Natural killer cell treated with Interleukin-12 subunit alpha and Interleukin-12 subunit beta and Interleukin-15 and Interleukin-18, amount 100 ng/mL, for 72 hours (primary cell): ENCODE measurements at regions not wholly inside any gene's neighbourhood (a gene's known extent, or its start where the extent isn't known, plus 50 kb on each side); places are given as distances from the start of the nearest gene placed in this dataset.

Experiments used
- ATAC-seq, 2 donors: fragments of 150-1000 bp; cut with Tn5 transposase in 1 of 2; sonication (Bioruptor Pico), chemical (Tn5 transposase) in 1 of 2; 2 replicates each; pipeline ENCODE4 v1.10.0; 2021
- DNase-seq: peaks from one replicate; pipeline ENCODE4 v3.0.0; 2022; ENCODE audit warnings: low spot score
- H3K27ac Mint-ChIP-seq, 2 donors: 1 replicate in 1 of 2; 2 replicates in 1 of 2; pipeline ENCODE4 v1.8.0; 2022; ENCODE audit warnings: mixed read lengths in 2 of 2, mild to moderate bottlenecking in 1 of 2, moderate library complexity in 1 of 2
- H3K27me3 Mint-ChIP-seq, 2 donors: 1 replicate in 1 of 2; 2 replicates in 1 of 2; pipeline ENCODE4 v1.8.0; 2022; ENCODE audit warnings: mixed read lengths in 2 of 2
- H3K36me3 Mint-ChIP-seq: one replicate; pipeline ENCODE4 v1.8.0; 2022; ENCODE audit warnings: mixed read lengths
- H3K4me1 Mint-ChIP-seq, 2 donors: 1 replicate in 1 of 2; 2 replicates in 1 of 2; pipeline ENCODE4 v1.8.0; 2022; ENCODE audit warnings: low read depth in 2 of 2, mixed read lengths in 2 of 2, mild to moderate bottlenecking in 1 of 2
- H3K4me3 Mint-ChIP-seq: one replicate; pipeline ENCODE4 v1.8.0; 2022; ENCODE audit warnings: mixed read lengths
- H3K9me3 Mint-ChIP-seq: 2 replicates; pipeline ENCODE4 v1.8.0; 2022; ENCODE audit warnings: mixed read lengths

DNA sequence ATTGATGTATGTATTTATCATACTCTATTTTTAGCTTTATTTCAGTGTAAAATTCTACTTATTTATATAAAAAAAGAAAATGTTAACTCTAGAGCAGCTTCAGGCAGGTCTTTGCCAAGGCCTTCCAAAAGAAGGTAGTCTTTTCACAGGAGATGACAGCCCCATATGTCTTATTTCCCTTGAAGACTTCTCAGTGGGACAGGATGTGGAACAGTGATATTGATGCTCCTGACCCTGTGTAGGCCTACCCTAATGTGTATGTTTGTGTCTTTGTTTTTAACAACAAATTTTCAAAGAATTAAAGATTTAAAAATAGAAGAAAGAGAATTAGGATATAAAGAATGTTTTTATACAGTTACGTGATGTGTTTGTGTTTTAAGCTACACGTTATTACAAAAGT lies 1593.6 kb downstream of the AMY1C start:
- no peak for ATAC-seq
- DNase-seq: no peak
- Mint-ChIP-seq H3K9me3 (peaks cover 19% of the 10 kb centered on the region), H3K36me3 (peaks cover 7% of the 10 kb centered on the region), H3K27me3 (no peaks in the 10 kb centered on the region), H3K4me1 (no peaks in the 10 kb centered on the region), H3K4me3 (no peak overlapping the region), H3K27ac (no peak overlapping the region)

DNA sequence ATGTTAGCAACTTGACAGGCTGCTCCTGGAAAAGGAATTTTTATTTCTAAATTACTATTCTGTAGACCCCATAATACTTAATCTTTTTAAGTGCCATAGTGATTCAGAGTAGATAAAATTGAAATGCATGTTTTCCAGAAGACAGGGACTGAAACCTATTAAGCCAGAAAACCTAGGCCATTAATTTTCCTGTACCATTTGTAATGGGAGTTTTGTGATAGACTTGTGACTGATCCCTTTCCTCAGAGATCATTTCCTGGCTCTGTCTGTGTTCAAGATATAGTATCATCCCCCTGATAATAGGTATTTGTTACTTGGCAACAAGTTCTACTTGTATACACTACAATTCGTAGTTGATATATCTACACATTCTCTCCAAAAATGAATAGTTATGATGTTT lies 1609.8 kb downstream of the AMY1C start:
- ATAC-seq (no peak), DNase-seq (no peak)
- no peak overlapping the region for H3K4me3 Mint-ChIP-seq
- peaks cover 9% of the 10 kb centered on the region for H3K9me3 Mint-ChIP-seq
- H3K4me1 Mint-ChIP-seq: no peaks in the 10 kb centered on the region
- H3K27ac Mint-ChIP-seq: no peak overlapping the region
- no peaks in the 10 kb centered on the region for H3K27me3 Mint-ChIP-seq
- H3K36me3 Mint-ChIP-seq: no peaks in the 10 kb centered on the region

DNA sequence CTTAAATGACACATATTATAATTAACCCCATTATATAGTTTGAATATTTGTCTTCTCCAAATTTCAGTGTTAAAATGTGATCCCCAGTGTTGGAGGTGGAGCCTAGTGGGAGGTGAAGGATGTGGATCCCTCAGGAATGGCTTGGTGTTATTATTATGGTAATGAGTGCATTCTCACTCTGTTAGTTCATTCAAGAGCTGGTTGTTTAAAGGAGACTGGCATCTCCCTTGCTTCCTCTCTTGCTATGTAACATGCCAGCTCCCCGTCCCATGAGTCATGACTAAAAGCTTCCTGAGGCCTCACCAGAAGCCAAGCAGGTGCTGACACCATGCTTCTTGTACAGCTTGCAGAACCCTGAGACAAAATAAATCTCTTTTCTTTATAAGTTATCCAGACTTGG lies 1612.7 kb downstream of the AMY1C start:
- no peak for DNase-seq
- no peaks in the 10 kb centered on the region for H3K4me1 Mint-ChIP-seq
- ATAC-seq: no peak
- H3K27me3 Mint-ChIP-seq: no peaks in the 10 kb centered on the region
- no peak overlapping the region for H3K27ac Mint-ChIP-seq
- H3K9me3 Mint-ChIP-seq: peaks cover 10% of the 10 kb centered on the region
- no peaks in the 10 kb centered on the region for H3K36me3 Mint-ChIP-seq
- no peak overlapping the region for H3K4me3 Mint-ChIP-seq

DNA sequence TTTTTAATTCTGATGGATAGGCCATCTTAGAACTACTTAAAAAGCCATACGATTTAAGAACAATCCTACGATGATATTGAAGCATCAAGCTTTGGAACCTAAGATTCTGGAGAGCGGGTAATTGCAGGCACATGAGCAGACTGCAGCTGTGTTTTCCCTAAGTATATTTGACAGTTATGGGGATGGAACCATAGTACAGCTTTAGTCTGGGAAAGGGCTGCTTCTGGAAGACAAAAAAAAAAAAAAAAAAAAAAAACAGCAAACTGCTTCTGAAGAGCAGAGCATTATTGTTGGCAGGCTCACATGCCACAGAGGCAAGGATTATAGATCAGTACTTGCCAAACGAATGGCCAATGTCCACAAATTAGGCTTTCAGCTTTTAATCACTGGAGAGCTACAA lies 1618.7 kb downstream of the AMY1C start:
- Mint-ChIP-seq H3K4me1 (no peaks in the 10 kb centered on the region), H3K27me3 (no peaks in the 10 kb centered on the region), H3K36me3 (peaks cover 6% of the 10 kb centered on the region), H3K27ac (no peak overlapping the region), H3K9me3 (peaks cover 13% of the 10 kb centered on the region), H3K4me3 (no peak overlapping the region)
- ATAC-seq (no peak), DNase-seq (no peak)

DNA sequence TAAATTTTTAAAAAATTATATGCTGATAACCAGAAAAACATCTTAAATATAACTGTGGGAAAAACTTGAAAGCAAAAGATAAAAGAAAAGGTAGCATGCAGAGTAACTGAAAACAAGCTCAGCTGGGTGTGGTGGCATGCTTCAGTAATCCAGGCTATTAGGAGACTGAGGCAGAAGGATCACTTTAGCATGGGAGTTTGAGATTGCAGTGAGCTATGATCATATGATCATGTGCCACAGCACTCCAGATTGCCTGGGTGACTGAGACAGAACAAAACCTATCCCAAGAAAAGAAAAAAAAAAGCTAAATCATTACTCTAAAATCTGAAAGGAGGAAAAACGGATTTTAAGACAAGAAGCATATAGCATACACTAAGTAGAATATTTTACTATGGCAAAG lies 1624.0 kb downstream of the AMY1C start:
- no peak overlapping the region for H3K27ac Mint-ChIP-seq

DNA sequence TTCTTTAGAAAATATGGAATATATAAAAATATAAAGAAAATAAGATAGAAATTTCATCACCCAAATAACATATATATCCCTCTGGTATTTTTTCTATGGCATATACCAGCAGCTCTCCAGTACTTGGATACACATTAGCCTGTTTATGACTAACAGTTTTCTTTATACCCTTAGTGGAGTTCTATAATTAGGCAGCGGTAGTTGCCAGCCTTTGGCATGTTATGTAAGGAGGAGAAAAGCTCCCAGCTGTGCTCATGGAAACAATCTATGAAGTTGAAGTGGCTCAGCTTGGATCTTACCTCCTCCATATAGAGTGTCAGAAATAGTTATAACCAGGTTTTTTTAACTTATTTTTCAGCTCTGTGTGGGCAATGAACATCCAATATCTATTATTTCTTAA lies 1636.8 kb downstream of the AMY1C start:
- H3K27me3 Mint-ChIP-seq: no peaks in the 10 kb centered on the region
- DNase-seq (no peak), ATAC-seq (no peak)
- H3K4me1 Mint-ChIP-seq: no peaks in the 10 kb centered on the region
- H3K36me3 Mint-ChIP-seq: no peaks in the 10 kb centered on the region
- H3K9me3 Mint-ChIP-seq: peaks cover 21% of the 10 kb centered on the region
- H3K4me3 Mint-ChIP-seq: no peak overlapping the region
- no peak overlapping the region for H3K27ac Mint-ChIP-seq

More for the DNA sequence above, 1624.0 kb downstream of the AMY1C start:
- no peaks in the 10 kb centered on the region for H3K27me3 Mint-ChIP-seq
- H3K36me3 Mint-ChIP-seq: peaks cover 6% of the 10 kb centered on the region
- no peaks in the 10 kb centered on the region for H3K4me1 Mint-ChIP-seq
- H3K9me3 Mint-ChIP-seq: peaks cover 8% of the 10 kb centered on the region
- ATAC-seq: no peak
- H3K4me3 Mint-ChIP-seq: no peak overlapping the region
- no peak for DNase-seq

DNA sequence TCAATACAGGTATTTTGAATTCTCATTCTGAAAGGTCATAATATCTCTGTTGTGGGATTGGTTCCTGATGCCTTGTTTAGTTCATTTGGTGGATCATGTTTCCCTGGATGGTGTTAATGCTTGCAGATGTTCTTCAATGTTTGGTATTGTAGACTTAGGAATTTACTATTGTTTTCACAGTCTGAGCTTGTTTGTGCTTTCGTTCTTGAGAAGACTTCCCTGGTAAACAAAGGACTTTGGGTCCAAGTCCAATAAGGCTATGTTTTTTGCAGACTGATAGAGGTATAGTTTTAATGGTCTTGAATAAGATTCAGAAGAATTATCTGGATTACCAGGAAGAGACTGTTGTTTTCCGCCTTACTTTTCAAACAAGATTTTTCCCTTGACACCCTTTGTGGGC lies 1646.3 kb downstream of the AMY1C start:
- no peaks in the 10 kb centered on the region for H3K27me3 Mint-ChIP-seq
- no peaks in the 10 kb centered on the region for H3K4me1 Mint-ChIP-seq
- DNase-seq: no peak
- ATAC-seq: no peak
- H3K36me3 Mint-ChIP-seq: no peaks in the 10 kb centered on the region
- H3K4me3 Mint-ChIP-seq: no peak overlapping the region
- no peak overlapping the region for H3K27ac Mint-ChIP-seq
- H3K9me3 Mint-ChIP-seq: peaks cover 17% of the 10 kb centered on the region

DNA sequence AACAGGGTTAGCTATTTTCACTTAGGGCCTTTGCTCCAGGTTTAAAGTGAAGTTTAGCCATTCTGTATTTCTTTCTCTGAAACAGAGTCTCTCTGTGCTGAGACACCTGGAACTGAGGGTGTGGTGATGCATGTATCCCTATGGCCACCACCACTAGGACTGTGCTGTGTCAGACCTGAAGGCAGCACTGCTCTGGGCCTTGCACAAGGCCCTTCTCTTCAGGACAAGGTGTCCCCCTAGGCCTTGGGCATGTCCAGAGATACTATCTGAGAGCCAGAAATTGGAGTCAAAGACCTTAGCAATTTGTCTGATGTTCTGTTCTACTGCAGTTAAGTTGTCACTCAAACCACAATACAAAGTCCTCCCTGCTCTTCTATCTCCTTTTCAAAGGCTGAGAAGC lies 1649.2 kb downstream of the AMY1C start:
- DNase-seq (no peak), ATAC-seq (no peak)
- no peak overlapping the region for H3K27ac Mint-ChIP-seq
- peaks cover 10% of the 10 kb centered on the region for H3K9me3 Mint-ChIP-seq
- H3K36me3 Mint-ChIP-seq: no peaks in the 10 kb centered on the region
- no peaks in the 10 kb centered on the region for H3K27me3 Mint-ChIP-seq
- no peaks in the 10 kb centered on the region for H3K4me1 Mint-ChIP-seq
- H3K4me3 Mint-ChIP-seq: no peak overlapping the region

DNA sequence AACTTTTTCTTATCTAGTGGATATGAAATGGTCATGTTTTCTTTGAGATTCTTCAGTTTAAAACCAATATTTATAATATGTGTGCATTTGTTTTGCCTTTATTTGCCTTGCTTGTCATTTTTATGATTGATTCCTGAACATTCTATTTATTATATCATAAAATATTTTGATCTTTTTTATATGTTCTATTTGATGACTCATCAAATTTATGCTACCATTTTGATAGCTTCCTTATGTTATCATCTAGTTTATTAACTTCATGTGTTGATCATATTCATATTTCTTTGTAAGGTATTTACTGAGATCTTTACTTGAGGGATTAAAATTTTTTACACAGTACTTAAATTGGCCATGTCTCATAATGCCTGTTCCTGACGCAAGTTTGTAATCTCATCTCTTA lies 1650.0 kb downstream of the AMY1C start:
- Mint-ChIP-seq H3K36me3 (no peaks in the 10 kb centered on the region), H3K9me3 (peaks cover 7% of the 10 kb centered on the region), H3K4me1 (no peaks in the 10 kb centered on the region), H3K27me3 (no peaks in the 10 kb centered on the region), H3K4me3 (no peak overlapping the region), H3K27ac (no peak overlapping the region)
- ATAC-seq (no peak), DNase-seq (no peak)

DNA sequence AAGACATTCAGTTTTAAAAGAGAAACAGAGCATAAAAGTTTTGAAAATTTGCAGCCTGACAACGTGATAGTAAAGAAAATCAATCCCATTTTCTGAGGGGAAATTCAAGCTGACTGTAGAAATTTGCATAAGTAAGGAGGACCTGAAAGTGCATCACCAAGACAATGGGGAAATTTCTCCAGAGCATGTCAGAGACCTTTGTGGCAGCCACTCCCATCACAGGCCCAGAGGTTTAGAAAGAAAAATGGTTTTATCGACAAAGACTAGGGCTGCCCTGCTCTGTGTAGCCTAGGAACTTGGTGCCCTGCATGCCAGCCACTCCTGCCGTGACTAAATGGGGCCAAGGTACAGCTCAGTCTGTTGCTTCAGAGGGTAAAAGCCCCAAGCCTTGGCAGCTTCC lies 1640.2 kb upstream of the PRMT6 start:
- Mint-ChIP-seq H3K27ac (no peak overlapping the region), H3K4me1 (no peaks in the 10 kb centered on the region), H3K4me3 (no peak overlapping the region), H3K27me3 (no peaks in the 10 kb centered on the region), H3K9me3 (peaks cover 25% of the 10 kb centered on the region), H3K36me3 (no peaks in the 10 kb centered on the region)
- ATAC-seq (no peak), DNase-seq (no peak)

DNA sequence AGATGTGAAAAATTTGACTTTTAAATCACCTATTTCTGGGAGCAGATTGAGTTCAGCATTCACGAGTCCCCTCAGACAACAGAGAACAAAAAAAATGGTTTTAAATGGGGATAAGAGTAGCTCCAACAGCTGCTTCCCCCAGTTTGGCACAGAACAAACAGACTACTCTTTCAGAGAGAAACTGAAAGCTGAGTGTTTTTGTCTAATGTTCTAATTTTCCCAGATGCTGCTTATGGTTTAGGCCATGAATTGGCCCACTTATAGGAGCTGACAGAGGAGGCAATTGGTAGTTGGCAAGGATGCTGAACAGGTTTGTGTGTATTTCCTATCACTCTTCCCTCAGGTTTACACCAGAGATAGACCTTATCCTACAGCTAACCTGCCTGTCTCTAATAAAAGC lies 1637.4 kb upstream of the PRMT6 start:
- no peaks in the 10 kb centered on the region for H3K36me3 Mint-ChIP-seq
- H3K4me1 Mint-ChIP-seq: no peaks in the 10 kb centered on the region
- ATAC-seq (no peak), DNase-seq (no peak)
- no peak overlapping the region for H3K27ac Mint-ChIP-seq
- no peaks in the 10 kb centered on the region for H3K27me3 Mint-ChIP-seq
- no peak overlapping the region for H3K4me3 Mint-ChIP-seq
- peaks cover 15% of the 10 kb centered on the region for H3K9me3 Mint-ChIP-seq

DNA sequence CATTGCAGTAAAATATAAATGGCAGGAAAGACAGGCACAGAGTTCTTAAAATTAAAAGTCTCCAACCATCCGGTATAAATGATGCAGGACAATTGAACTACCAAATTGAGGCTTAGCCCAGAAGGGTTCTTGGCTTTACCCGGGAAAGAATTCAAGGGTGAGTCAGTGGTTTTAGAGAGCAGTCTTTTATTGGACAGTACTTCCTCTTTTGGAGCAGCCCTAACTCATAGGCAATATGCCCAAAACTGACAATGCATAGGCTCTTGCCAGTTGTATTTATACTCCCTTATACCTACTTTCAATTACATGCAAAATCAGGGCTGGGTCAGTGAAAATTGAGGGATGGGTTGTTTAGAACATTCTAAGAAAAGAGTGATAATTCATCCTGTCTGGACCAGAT lies 1628.9 kb upstream of the PRMT6 start:
- Mint-ChIP-seq H3K36me3 (no peaks in the 10 kb centered on the region), H3K4me3 (no peak overlapping the region), H3K27ac (no peak overlapping the region), H3K27me3 (no peaks in the 10 kb centered on the region), H3K9me3 (no peaks in the 10 kb centered on the region), H3K4me1 (no peaks in the 10 kb centered on the region)
- ATAC-seq: no peak
- DNase-seq: no peak

DNA sequence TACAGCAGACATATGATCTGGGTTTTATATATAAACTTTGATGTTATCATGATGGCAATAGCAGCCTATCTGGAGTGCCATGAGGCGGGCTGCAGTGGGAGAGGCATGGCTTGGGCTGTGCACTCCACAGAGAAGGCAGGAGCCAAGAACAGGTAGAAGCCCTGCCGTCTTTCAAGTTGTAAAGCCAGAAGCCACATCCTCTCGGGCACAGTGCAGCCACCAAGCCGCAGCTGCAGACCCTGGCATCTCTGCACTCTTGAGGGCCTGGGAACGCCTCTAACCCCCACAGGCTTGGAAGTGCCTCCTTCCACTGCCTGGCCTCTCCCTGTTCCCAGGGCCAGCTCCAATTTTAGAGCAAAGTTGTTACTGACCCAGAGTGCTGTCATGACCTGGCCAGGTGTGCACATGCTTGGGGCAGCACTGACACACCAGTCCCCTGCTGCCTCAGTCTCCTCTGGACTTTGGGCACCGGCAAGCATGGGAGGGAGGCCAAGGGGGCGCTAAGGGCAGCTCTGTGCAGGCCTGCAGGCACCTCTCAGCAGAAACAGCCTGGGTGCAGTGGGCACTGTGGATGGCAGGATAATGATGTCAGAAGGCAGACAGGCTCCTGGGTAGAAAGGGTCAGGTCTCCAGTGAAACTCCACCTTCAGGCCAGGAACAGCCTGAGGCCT lies 1619.8 kb upstream of the PRMT6 start:
- ATAC-seq (no peak), DNase-seq (no peak)
- peaks cover 12% of the 10 kb centered on the region for H3K9me3 Mint-ChIP-seq
- H3K4me1 Mint-ChIP-seq: no peaks in the 10 kb centered on the region
- H3K4me3 Mint-ChIP-seq: no peak overlapping the region
- H3K27ac Mint-ChIP-seq: no peak overlapping the region
- no peaks in the 10 kb centered on the region for H3K27me3 Mint-ChIP-seq
- peaks cover 6% of the 10 kb centered on the region for H3K36me3 Mint-ChIP-seq

DNA sequence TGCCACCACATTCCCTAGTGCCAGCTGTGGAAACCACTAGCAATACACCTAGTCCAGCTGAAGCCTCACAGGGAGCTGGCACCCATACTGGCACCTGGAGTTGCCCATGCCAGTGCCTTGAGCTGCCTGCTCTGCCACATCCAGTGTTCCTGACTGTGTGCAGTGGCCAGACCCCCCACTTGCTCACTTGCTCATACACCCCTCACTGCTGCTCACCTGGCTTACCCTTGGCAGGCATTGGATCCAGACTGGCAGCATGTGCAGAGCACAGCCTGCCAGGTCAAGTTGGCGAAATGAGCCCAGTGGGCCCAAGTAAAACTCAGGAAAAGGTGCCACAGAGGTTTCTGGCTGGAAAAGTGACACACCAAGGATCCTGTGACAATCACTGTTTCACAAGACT lies 1618.6 kb upstream of the PRMT6 start:
- Mint-ChIP-seq H3K36me3 (peaks cover 6% of the 10 kb centered on the region), H3K4me3 (no peak overlapping the region), H3K27ac (no peak overlapping the region), H3K27me3 (no peaks in the 10 kb centered on the region), H3K4me1 (no peaks in the 10 kb centered on the region), H3K9me3 (peaks cover 12% of the 10 kb centered on the region)
- DNase-seq: no peak
- no peak for ATAC-seq

DNA sequence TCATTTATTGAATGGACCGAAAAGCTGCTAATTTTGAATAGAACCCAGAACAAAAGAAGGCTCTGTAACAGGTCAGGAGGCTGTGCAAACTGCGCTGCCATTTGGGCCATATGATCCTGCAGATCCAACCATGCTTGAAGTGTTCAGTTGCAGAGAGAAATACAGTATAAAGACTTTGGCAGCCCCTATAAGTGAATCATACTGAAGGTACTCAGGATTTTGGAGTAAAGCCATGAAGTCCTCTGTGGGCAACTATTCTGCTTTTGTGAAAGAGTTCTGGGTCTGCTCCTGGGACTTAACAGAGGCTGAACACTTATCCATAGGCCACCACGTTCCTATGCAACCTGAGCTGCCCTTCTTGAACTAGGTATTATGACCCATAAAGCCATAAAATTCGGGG lies 1613.6 kb upstream of the PRMT6 start:
- Mint-ChIP-seq H3K9me3 (peaks cover 22% of the 10 kb centered on the region), H3K36me3 (peaks cover 20% of the 10 kb centered on the region), H3K4me3 (no peak overlapping the region), H3K27ac (no peak overlapping the region), H3K4me1 (no peaks in the 10 kb centered on the region), H3K27me3 (no peaks in the 10 kb centered on the region)
- ATAC-seq (no peak), DNase-seq (no peak)
